NCI-H1417 treated with DMSO at 0.1 percent for 48 hours (cell line): ENCODE measurements at regions not wholly inside any gene's neighbourhood (a gene's known extent, or its start where the extent isn't known, plus 50 kb on each side); places are given as distances from the start of the nearest gene placed in this dataset.
"Not testable (repeated sequence)": the region's sequence is repeated elsewhere in the genome, so short reads cannot be mapped to it uniquely, and the experiment has no call there.

Source experiments
- DNase-seq: peaks from one replicate; lab custom pipeline; 2025; lab: John Stamatoyannopoulos, UW

DNA sequence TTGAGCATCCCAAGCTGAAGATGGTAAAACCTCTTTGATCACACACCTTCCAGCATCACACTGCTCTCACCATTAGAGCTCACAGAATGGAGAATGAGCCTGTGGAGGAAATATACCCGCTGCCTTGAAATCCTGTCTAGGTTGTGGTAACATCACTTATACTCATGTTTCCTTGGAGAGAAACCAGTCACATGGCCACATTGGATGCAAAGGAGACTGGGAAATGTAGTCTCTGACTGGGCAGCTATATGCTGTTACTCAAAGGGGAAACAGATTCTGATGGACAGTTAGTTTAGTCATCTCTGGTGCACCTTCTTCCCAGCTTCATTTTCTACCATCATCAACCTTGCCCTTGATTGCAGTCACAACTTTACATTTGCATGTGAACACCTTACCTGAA, 286.3 kb downstream of the ANKRD50 start:
- no peak for DNase-seq

DNA sequence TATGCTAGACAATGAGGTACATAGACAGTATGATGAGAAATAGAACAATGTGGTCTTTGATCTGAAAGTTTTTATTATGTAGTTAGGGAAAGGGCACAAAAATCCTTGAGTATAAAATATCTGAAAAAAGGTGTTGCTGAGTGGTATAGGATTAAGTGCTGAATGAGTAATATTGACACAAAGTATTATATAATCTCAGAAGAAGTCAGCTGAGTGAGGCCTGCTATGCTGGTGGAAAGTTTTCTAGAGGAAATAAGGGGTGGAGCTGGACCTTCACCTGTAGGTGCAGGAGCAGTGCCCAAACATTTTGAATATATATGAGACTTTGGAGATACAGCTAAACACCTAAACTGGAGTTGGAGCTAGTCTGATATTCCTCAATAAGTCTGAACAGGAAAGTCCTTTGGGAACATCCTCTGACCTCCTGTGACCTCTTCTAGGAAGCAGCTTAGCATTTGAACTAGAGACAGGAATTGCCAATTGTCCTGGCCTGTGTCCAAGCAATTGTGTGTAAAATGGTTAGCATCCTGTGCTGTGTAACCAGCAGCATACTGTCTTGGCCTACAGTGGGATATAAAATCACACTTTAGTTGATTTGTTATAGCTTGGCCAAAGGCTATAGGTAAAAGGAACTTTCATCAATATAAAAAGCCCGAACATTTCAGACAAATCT, 285.3 kb downstream of the ANKRD50 start:
- no peak for DNase-seq

DNA sequence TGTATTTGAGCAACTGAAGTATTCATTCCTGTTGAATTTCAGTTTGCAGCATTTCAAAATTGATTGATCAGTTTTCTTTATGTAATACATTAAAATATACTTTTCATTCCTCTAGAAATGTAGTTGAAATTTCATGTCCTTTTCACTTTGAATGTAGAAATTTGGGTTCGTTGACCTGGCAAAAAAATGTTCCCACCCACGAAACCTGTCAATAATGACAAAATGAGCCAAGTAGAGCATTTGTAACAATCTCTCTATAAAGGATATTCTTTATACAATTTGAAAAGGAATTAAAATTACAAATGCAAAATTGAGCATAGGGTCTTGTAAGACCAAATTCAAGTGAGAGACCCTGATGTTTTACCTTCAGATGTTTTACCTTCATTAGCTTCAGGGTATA, 283.9 kb downstream of the ANKRD50 start:
- no peak for DNase-seq

DNA sequence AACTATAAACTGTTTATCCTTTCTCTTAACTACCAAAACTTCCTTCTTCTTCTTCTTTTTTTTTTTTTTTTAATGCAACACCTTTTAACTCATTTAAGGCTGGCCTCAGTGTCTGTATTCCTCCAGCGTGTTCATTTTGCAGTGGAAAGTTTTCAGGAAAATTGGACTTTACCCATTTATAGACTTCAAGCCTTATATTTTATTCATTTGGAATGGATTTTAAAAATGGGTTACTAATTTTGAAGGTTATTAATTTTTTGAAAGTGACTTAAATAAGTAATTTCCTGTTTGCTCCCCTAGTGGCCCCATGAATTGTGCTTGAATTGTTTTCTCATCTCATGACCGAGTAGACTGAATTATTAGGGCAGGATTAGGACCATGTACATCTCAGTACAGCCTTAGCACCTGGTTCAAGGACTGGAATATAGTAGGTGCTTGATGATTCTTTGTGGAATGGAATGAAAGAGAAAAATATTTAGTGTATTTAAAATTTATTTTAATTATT, 282.7 kb downstream of the ANKRD50 start:
- DNase-seq: no peak

DNA sequence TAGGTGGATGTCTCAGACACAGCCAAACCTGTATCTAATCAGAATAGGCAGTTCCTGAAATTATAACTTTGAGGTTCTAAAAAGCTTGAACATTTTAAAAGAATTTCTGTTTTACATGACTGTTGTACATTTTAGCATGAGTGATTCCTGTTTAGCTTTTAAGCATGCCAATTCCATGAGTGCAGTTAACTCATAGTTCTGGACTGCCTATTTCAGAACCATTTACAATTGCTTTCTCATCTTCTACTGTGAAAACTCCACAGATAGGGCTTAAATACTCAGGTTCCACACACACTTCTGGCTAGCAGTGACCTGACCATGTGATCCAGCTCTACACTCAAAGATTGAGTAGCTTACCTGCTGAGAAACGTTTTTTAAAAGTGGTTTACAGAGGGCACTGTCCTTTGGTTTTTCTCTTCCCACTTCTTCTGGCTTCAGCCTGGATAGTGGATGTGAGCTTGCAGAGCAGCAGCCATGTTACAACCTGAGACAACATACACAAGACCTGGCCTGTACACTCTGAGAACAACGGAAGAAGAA, 280.8 kb downstream of the ANKRD50 start:
- DNase-seq: no peak

DNA sequence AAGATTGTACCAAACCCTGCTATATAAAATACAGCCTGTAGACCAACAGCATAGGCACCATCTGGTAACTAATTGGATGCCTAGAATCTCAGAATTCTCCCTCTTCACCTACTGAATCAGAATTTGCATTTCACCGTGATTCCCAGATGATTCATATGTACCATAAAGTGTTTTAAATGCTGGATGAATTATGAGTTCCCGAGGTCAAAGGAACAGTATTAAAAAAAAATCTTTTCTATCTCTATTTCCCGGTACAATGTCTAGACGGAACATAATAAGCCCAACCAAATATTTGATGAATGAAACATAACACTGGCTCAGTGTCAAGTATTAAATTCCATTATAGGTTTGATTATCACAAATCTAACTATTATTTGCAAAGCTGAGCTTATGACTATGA, 280.0 kb downstream of the ANKRD50 start:
- no peak for DNase-seq

DNA sequence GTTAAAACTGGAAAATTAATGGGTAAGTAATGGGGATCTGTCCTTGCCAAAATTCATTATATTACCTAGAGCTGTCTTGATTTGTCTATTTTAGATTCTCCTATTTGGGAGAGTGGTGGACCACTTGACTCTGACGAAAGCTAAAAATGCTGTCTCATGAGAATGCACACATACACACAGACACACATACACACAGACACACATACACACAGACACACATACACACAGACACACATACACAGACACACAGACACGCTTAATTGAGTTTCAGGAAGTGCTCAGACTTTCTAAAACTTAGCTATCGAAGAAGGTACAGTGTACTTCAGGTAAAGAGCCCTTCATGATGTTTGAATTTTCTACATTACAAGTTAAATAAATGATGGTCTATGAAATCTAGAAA, 279.5 kb downstream of the ANKRD50 start:
- no peak for DNase-seq

DNA sequence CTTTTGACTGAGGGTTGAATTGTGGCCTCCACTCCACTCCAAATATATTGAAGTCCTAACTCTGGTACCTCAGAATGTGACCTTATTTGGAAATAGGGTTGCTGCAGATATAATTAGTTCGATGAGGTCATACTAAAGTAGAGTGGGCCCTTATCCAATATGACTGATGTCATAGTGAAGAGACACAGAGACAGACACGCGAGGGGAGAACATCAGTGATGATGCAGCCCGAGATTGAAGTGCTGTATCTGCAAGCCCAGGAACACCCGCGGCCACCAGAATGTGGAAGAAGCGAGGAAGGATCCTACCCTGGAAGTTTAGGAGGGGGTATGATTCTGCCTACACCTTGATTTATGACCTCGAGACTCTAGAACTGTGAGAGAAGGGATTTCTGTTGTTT, 279.0 kb downstream of the ANKRD50 start:
- DNase-seq: no peak

DNA sequence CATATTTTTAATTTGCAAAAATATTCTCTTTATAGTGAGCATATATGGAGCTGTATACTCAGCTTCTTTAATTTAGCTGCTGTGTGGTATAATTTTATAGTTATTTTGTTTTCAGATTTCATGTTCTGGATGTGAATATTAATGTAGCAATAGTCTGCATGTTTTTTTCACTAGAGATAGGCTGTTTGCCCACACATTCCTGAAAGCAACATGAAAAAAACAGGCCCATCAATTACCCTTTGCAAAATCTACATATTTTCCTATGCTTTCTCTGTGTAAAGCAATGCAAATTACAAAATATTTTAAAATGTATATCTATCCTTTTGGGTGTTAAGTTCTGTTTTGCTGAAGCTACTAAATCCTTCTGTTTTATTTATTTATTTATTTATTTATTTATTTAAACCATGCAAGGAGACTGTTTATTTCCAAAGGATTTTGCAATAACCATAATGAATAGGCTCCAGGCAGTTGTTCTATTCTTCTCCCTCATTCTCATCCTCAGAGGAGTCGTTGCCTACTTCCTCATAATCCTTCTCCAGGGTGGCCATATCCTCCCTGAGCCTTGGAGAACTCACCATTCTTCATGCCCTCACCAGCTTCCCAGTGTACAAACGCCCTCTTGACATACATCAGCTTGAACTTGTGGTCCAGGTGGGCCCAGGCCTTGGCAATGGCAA, 277.1 kb downstream of the ANKRD50 start:
- DNase-seq: no peak

DNA sequence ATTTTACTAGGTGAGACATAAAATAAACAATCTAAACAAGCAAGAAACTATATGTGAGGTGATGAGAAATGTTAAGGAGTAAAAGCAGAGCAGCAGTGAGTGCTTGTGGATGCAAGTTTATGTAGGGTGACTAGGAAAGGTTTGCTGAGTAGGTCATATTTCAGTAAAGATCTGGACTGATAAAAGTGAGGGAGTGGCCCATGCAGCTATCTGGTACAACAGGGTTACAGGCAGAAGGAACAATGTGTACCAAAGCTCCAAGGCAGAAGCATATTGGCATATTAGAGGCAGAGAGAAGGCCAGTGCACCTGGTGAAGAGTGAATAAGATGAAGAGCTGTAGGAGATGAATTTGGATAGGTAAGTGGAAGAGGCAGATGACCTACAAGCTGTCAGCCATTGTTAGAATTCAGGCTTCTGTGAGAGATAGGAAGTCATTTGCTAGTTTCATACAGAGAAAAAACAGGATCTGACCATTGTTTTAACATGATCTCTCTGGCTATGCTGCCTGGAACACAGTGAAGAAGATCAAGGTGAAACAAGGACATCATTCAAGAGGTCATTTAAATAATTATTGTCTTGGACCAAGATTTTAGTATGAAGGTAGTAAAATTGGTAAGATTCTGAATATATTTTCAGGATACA, 274.6 kb downstream of the ANKRD50 start:
- no peak for DNase-seq

DNA sequence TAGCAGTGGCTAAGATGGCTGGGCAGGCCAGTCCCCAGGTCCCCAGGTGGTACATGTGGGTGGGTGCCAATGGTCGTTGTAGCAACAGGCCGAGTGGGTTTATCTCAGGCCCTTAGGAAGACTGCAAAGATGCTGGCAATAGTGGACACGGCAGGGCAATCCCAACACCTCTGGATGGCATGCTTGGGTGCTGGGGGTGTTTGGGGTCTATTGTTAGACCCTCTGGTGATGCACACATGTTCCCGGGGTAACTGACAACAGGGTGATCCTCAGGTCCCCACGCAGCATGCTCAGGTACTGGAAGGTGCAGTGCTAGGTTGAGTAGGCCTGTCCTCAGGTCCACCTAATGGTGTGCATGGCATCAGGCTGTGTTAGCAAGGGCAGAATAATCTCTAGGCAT, 267.5 kb downstream of the ANKRD50 start:
- DNase-seq: no peak

DNA sequence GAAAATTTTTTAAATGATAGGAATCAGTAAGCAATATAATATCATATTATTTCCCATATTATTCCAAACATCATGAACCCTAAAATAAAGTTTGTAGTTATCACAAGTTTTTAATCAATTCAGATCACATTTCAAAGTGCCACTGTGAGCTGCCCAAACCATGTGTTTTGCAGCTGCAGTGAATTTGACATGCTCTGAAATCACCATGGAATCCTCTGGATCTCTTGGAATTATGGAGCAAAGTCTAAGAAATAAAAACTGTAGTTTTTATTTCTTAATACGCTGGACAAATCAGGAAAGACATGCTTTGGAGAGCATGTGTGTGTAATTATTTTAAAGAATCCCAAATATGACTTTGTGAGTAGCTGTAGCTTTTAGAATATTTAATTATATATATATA, 262.7 kb downstream of the ANKRD50 start:
- DNase-seq: no peak

DNA sequence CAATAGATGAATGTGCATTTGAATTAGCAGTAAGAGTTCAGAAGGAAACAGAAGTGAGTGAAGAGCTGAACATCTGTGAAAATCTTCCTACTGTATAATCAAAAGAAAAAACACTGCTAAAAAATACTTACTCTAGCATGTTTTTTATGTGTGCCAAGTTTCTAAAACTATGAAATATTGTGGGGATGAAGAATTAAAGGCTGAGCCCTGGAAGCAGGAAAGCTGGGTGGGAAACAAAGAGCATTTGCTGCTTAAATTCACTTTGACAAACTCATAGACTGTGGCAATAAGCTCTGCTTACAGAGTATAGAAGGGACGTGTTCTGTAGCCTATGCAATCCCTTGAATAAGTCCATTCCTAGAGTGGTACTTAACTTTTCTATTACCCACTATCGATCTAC, 261.7 kb downstream of the ANKRD50 start:
- no peak for DNase-seq

DNA sequence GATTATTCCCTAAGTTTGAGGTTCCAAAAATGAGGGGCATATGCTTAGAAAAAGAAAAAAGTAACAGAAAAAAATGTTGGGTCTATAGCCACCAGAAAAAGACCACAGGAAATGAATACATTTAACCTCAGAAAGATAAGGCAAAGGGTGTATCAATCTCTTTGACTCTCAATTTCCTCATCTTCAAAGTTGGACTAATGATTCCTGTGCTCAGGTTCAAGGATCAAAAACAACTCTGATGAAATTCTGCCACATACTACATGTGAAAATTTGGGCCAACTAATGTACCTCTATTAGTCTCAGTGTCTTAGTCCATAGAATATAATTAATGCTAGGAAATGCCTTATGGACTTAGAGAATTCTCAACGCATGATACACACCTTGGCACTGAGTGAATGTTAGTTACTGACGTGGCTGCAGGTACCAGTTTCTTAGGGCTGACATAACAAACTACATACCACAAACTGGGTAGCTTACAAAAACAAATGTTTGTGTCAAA, 257.7 kb downstream of the ANKRD50 start:
- DNase-seq: no peak

DNA sequence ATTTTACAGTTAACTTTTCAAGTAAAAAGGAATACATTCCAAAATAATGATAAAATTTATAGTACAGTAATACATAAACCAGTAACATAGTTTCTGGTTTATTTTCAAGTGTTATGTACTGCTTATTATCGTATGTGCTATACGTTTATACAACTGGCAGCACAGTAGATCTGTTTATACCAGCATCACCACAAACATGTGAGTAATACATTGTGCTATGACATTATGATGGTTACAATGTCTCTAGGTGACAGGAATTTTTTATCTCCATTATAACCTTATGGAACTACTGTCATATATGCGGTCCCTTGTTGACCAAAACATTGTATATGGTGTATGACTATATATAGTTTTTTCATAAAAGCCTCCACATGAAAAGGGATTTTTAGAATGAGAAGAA, 256.9 kb downstream of the ANKRD50 start:
- no peak for DNase-seq

DNA sequence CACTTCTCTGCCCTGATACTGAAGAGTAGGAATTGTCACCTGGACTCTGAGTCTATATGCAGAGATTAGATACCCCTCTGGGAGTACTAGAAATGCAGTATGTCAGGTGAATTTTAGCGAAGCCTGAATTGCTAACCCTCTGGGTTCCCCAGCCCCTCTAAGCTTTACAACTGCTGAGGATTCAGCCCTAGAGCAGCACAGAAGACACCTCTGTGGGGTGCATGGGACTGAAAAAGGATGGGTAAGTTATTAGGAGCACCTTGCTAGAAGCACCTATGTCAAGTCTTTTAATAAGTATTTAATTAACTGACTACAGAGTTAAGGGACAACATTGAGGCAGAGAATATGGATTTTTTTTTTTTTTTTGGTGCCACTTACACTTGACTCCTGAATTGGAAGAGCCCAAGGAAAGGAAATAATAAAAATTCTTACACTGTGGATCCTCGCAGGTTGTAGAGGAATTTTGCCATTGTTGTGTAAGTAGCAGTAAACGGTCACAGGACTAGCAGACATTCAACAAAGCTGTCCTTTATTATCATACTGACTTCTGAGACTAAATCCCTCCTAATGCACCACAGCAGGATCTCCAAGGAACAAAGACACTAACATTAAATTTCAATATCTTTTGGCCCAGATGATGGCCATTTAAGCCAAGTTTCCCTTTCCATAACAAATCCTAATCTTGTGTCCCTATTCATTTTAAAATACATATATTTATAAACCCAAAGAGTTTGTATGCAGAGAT, 253.2 kb downstream of the ANKRD50 start:
- no peak for DNase-seq

DNA sequence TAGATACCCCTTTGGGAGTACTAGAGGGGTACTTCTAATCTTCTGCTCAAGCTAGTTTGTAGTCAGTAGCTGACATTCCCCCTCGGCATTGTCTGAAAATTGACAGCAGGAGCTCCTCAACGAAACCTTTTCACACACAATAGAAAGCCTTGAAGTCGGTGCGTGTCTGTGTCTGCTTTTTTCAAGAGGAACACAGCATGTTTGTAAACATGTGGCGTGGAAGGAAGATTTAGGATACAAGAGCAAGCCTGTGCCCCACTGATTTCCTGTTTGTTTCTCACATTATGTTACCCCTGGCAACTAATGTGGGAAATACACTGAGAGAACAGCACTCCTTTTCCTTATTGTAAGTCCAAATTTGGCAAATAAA, 252.6 kb downstream of the ANKRD50 start:
- DNase-seq: no peak

DNA sequence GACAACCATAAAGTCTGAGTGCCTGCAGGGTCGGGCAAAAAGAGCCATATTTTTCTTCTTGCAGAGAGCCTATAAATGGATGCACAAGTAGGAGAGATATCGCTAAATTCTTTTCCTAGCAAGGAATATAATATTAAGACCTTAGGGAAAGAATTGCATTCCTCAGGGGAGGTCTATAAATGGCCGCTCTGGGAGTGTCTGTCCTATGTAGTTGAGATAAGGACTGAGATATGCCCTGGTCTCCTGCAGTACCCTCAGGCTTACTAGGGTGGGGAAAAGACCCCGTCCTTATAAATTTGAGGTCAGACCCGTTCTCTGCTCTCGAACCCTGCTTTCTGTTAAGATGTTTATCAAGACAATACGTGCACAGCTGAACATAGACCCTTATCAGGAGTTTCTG, 250.9 kb downstream of the ANKRD50 start:
- DNase-seq: not testable (repeated sequence)

DNA sequence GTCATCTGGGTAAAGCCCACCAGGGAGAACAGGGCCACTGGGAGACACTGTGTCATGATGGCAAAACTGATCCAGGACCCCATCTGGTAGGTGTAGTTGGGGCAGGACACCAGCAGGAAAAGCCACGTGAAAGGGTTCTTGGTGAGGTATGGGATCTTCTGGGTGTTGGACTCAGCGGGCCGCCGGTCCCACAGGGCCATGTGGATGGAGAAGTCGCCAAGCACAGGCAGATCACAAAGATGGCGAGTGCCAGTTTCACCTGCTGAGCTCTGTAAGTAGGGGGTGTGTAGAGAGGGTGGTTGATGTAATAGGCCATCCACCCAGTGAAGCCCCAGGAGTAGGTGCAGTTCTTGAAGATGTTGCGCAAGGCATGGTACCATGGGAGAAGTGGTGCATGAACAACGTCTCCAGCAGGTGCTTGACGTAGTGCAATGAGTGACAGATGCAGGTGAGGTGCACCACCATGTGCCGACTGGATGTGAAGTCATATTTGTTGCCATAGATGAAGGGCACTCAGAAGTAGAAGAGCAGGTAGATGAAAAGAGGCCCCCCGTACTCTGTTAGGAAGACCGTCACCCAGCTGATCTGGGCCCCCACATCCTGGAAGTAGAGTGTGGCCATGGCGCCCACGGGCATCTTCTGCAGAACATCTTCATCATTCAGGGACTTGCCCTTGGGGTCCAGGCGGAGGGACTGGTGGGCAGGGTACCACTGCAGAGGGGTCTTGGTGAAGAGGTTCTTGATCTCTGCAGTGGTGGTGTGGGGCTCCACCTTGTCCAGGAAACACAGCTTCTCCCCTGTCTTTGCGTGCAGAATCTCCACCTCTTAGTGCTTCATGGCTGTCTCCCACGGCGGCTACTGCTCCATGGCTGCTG, 249.3 kb downstream of the ANKRD50 start:
- no peak for DNase-seq

DNA sequence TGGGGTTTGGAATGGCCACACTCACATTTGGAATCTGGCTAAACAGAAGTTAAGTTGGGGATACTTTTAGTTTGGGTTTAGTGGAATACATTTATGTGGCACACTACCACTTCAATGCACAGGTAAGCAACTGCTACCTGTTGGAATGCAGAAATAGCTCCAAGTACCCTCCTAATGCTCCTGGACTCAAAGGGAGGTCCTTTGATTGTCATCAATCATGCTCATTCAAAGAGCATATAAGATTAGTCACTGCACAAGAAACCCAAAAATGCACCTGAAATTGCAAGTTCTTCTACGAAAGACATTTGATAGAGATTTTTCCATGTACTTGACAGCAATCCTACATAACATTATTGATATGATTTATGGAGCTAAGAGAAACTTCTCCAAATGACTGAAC, 247.7 kb downstream of the ANKRD50 start:
- DNase-seq: no peak

DNA sequence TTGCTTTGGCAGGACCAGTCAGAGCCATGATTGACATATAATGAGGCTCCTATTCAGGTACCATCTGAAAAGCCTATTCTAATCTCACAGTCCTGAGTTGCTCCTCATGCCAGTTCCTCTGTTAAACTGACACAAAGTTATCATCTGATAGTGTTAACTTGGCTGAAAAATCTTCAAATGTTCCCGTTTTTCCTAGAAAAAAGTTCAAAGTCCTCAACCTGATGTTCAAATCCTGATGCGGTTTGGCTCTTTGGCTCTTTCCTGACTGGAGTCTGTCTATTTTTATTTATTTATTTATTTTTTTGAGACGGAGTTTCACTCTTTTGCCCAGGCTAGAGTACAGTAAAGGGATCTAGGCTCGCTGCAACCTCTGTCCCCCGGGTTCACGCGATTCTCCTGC, 244.2 kb downstream of the ANKRD50 start:
- DNase-seq: no peak
